ENCODE measurements at regions not wholly inside any gene's neighbourhood (a gene's known extent, or its start where the extent isn't known, plus 50 kb on each side); places are given as distances from the start of the nearest gene placed in this dataset.

DNA sequence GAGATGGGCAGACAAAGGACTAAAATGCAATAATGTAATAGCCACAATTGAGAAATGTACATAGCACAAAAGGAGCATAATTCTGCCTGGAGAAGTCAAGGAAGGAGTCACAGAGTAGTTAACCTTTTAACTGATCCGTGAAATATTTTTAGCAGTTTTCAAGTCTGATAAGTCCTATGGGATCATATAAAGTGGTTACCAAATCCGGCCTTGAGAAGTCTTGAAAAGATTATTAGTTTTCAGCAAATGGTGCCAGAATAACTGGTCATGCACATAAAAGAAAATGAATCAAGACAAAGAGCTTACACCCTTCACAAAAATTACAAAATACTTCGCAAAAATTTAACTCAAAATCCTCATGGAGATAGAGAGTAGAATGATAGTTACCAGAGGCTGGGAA is 788.7 kb upstream of the AMOT start:
- no peak for ATAC-seq
- TF ChIP-seq ZNF565 (CRISPR knock-in tag; conservative IDR thresholded peaks at IDR 0.05; ENCODE audit: low read depth) = no peak
- no peak for TF ChIP-seq ESRRG (CRISPR knock-in tag; IDR thresholded peaks at IDR 0.05)
- TF ChIP-seq ZNF70 (CRISPR knock-in tag; IDR thresholded peaks at IDR 0.05) = no peak
- TF ChIP-seq RARB (CRISPR knock-in tag; IDR thresholded peaks at IDR 0.05) = no peak

GRCh38 chrX:113594123-113594841 is 753.7 kb upstream of the AMOT start:
- TF ChIP-seq CSRNP3 (CRISPR knock-in tag; IDR thresholded peaks at IDR 0.05) = no peak
- TF ChIP-seq ZNF70 (CRISPR knock-in tag; IDR thresholded peaks at IDR 0.05) = no peak
- TF ChIP-seq TOX (CRISPR knock-in tag; IDR thresholded peaks at IDR 0.05; ENCODE audit: borderline replicate concordance) = no peak
- no peak for TF ChIP-seq POU6F1 (CRISPR knock-in tag; IDR thresholded peaks at IDR 0.05; ENCODE audit: borderline replicate concordance, low read depth)
- TF ChIP-seq CREB5 (CRISPR knock-in tag; IDR thresholded peaks at IDR 0.05; ENCODE audit: low read depth) = no peak
- TF ChIP-seq ZFP3 (CRISPR knock-in tag; IDR thresholded peaks at IDR 0.05) = no peak
- no peak for TF ChIP-seq RARB (CRISPR knock-in tag; IDR thresholded peaks at IDR 0.05)
- no peak for TF ChIP-seq GLIS3 (CRISPR knock-in tag; IDR thresholded peaks at IDR 0.05)
- no peak for ATAC-seq

GRCh38 chrX:113586281-113586898 is 745.8 kb upstream of the AMOT start:
- ATAC-seq = no peak

More at GRCh38 chrX:113586281-113586898, 745.8 kb upstream of the AMOT start:
- TF ChIP-seq ISL1 (CRISPR knock-in tag; IDR thresholded peaks at IDR 0.05) (no peak), ZC3H10 (CRISPR knock-in tag; IDR thresholded peaks at IDR 0.05) (no peak), ZNF70 (CRISPR knock-in tag; IDR thresholded peaks at IDR 0.05) (no peak), TOX (CRISPR knock-in tag; IDR thresholded peaks at IDR 0.05; ENCODE audit: borderline replicate concordance) (no peak), TSHZ2 (CRISPR knock-in tag; IDR thresholded peaks at IDR 0.05) (no peak)
- TF ChIP-seq, protein P1, sequence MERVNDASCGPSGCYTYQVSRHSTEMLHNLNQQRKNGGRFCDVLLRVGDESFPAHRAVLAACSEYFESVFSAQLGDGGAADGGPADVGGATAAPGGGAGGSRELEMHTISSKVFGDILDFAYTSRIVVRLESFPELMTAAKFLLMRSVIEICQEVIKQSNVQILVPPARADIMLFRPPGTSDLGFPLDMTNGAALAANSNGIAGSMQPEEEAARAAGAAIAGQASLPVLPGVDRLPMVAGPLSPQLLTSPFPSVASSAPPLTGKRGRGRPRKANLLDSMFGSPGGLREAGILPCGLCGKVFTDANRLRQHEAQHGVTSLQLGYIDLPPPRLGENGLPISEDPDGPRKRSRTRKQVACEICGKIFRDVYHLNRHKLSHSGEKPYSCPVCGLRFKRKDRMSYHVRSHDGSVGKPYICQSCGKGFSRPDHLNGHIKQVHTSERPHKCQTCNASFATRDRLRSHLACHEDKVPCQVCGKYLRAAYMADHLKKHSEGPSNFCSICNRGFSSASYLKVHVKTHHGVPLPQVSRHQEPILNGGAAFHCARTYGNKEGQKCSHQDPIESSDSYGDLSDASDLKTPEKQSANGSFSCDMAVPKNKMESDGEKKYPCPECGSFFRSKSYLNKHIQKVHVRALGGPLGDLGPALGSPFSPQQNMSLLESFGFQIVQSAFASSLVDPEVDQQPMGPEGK (CRISPR knock-in tag; IDR thresholded peaks at IDR 0.05; ENCODE audit: borderline replicate concordance) = no peak

Measured in SK-N-SH treated with all-trans-retinoic acid at 6 μM for 48 hours (cell line).